GM23338 (cell line): ENCODE measurements at regions not wholly inside any gene's neighbourhood (a gene's known extent, or its start where the extent isn't known, plus 50 kb on each side); places are given as distances from the start of the nearest gene placed in this dataset.

Experiments
- ATAC-seq: fragments of 200-7000 bp; cut with Tn5 transposase; 3 replicates; pipeline ENCODE4 v1.9.1; 2020
- DNase-seq: peaks from one replicate; pipeline ENCODE4 v3.0.0-alpha.2; 2015; ENCODE audit warnings: low spot score
- H2AFZ ChIP-seq: fragments of 200-600 bp; sonication (generic); 2 replicates; pipeline ENCODE4 v1.8.0; 2016; ENCODE audit warnings: antibody characterized with exemption, mild to moderate bottlenecking, moderate library complexity
- H3F3A ChIP-seq: fragments of 200-600 bp; sonication (generic); replicated peaks from 2 replicates; pipeline ENCODE4 v1.8.0; 2017; ENCODE audit warnings: antibody characterized with exemption, mixed run types, low read depth
- H3K27ac ChIP-seq: fragments of 200-600 bp; sonication (generic); 2 replicates; pipeline ENCODE4 v1.6.1; 2016; ENCODE audit warnings: low read depth
- H3K27me3 ChIP-seq: fragments of 200-600 bp; sonication (generic); 2 replicates; pipeline ENCODE4 v1.8.0; 2016; ENCODE audit warnings: mild to moderate bottlenecking, mixed run types, moderate library complexity; ENCODE audit not compliant: insufficient read depth
- H3K36me3 ChIP-seq: fragments of 200-600 bp; sonication (generic); 2 replicates; pipeline ENCODE4 v1.8.0; 2016; ENCODE audit warnings: mild to moderate bottlenecking; ENCODE audit not compliant: insufficient read depth
- H3K4me1 ChIP-seq: fragments of 200-600 bp; sonication (generic); 2 replicates; pipeline ENCODE4 v1.8.0; 2016; ENCODE audit warnings: mild to moderate bottlenecking, moderate library complexity; ENCODE audit not compliant: insufficient read depth
- H3K4me2 ChIP-seq: fragments of 200-600 bp; sonication (generic); 2 replicates; pipeline ENCODE4 v1.7.1; 2017; ENCODE audit warnings: mixed run types
- H3K4me3 ChIP-seq: fragments of 200-600 bp; sonication (generic); 2 replicates; pipeline ENCODE4 v1.6.1; 2016; ENCODE audit warnings: mixed run types
- H3K79me2 ChIP-seq: fragments of 200-600 bp; sonication (generic); replicated peaks from 2 replicates; pipeline ENCODE4 v1.8.0; 2017; ENCODE audit warnings: mild to moderate bottlenecking; ENCODE audit not compliant: insufficient read depth
- H3K9me2 ChIP-seq: fragments of 200-600 bp; sonication (generic); 2 replicates; pipeline ENCODE4 v1.8.0; 2017; ENCODE audit not compliant: insufficient read depth
- H4K20me1 ChIP-seq: fragments of 200-600 bp; sonication (generic); replicated peaks from 2 replicates; pipeline ENCODE4 v1.8.0; 2017; ENCODE audit warnings: mild to moderate bottlenecking; ENCODE audit not compliant: insufficient read depth
- H3K27ac Mint-ChIP-seq: 2 replicates; pipeline ENCODE4 v1.8.0; 2020; ENCODE audit warnings: inconsistent platforms, mild to moderate bottlenecking, moderate library complexity, mixed read lengths
- H3K27me3 Mint-ChIP-seq: 3 replicates; pipeline ENCODE4 v1.8.0; 2022; ENCODE audit warnings: low read depth, mild to moderate bottlenecking, moderate library complexity, mixed read lengths, inconsistent platforms; ENCODE audit not compliant: insufficient read depth, poor library complexity
- H3K36me3 Mint-ChIP-seq: 3 replicates; pipeline ENCODE4 v1.8.0; 2021; ENCODE audit warnings: low read depth, mild to moderate bottlenecking, inconsistent platforms, moderate library complexity, mixed read lengths
- H3K4me1 Mint-ChIP-seq: 3 replicates; pipeline ENCODE4 v1.8.0; 2020; ENCODE audit warnings: mild to moderate bottlenecking, inconsistent platforms, mixed read lengths
- H3K4me3 Mint-ChIP-seq: 3 replicates; pipeline ENCODE4 v1.8.0; 2021; ENCODE audit warnings: moderate library complexity, mild to moderate bottlenecking, inconsistent platforms, mixed read lengths
- H3K9me3 Mint-ChIP-seq: 3 replicates; pipeline ENCODE4 v1.8.0; 2020; ENCODE audit warnings: moderate library complexity, mild to moderate bottlenecking, inconsistent platforms, mixed read lengths
- CREB1 ChIP-seq: fragments of 250-450 bp; sonication (Bioruptor Pico); IDR thresholded peaks from 2 replicates; pipeline ENCODE4 v1.5.0; 2020; ENCODE audit warnings: low read depth, mild to moderate bottlenecking, moderate library complexity
- CTCF ChIP-seq, 2 experiments: fragments of 200-600 bp in 1 of 2; sonication (generic) in 1 of 2; conservative IDR thresholded peaks; 2 replicates each; pipeline versions ENCODE4 v1.5.1 to v1.6.1; 2016 to 2017; ENCODE audit warnings: antibody characterized with exemption in 2 of 2, low read depth in 2 of 2, mild to moderate bottlenecking in 2 of 2, moderate library complexity in 1 of 2
- ETS1 ChIP-seq: IDR thresholded peaks from 2 replicates; pipeline ENCODE4 v1.6.1; 2016; ENCODE audit warnings: antibody characterized with exemption
- EZH2 ChIP-seq: fragments of 200-600 bp; sonication (generic); IDR thresholded peaks from one replicate; pipeline ENCODE4 v1.8.0; 2017; ENCODE audit warnings: antibody characterized with exemption, mild to moderate bottlenecking, low read depth; ENCODE audit not compliant: unreplicated experiment
- JUNB ChIP-seq: IDR thresholded peaks from one replicate; pipeline ENCODE4 v1.6.1; 2016; ENCODE audit warnings: antibody characterized with exemption; ENCODE audit not compliant: unreplicated experiment
- NANOG ChIP-seq: IDR thresholded peaks from 2 replicates; pipeline ENCODE4 v1.6.1; 2016; ENCODE audit warnings: antibody characterized with exemption, borderline replicate concordance
- POLR2AphosphoS5 ChIP-seq: IDR thresholded peaks from 2 replicates; pipeline ENCODE4 v1.6.1; 2016; ENCODE audit warnings: antibody characterized with exemption, low read depth
- REST ChIP-seq: IDR thresholded peaks from one replicate; pipeline ENCODE4 v1.6.1; 2018; ENCODE audit warnings: antibody characterized with exemption; ENCODE audit not compliant: unreplicated experiment
- STAT1 ChIP-seq: IDR thresholded peaks from one replicate; pipeline ENCODE4 v1.6.1; 2016; ENCODE audit warnings: antibody characterized with exemption; ENCODE audit not compliant: unreplicated experiment
- ZNF331 ChIP-seq: fragments of 250-450 bp; sonication (Bioruptor Pico); IDR thresholded peaks from 2 replicates; pipeline ENCODE4 v1.5.0; 2020; ENCODE audit warnings: low read depth, mild to moderate bottlenecking, moderate library complexity
- TF ChIP-seq, protein P1 (sequence below): fragments of 250-450 bp; sonication (Bioruptor Pico); IDR thresholded peaks from 2 replicates; pipeline ENCODE4 v1.5.0; 2020; ENCODE audit warnings: mild to moderate bottlenecking, moderate library complexity

DNA sequence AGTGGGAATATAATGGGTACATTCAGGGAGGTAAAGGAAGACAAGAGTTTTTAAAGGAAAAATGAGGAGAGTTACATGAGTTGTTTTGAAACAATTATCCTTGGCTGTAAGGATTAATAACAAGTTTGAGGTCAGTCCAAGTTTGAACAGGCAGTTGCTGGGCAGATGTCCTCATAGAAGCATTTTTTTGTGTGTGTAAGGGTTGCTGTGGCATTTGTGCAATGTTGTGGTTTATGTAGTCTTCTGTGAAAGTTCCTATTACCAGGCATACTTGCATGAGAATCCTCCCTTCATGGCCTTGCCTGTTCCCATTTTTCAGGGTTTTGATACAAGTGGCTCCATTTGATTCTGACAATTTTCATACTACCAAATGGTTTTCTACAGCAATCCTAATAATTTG, 400.2 kb downstream of the KCNA4 start (continued):
- TF ChIP-seq, protein P1, sequence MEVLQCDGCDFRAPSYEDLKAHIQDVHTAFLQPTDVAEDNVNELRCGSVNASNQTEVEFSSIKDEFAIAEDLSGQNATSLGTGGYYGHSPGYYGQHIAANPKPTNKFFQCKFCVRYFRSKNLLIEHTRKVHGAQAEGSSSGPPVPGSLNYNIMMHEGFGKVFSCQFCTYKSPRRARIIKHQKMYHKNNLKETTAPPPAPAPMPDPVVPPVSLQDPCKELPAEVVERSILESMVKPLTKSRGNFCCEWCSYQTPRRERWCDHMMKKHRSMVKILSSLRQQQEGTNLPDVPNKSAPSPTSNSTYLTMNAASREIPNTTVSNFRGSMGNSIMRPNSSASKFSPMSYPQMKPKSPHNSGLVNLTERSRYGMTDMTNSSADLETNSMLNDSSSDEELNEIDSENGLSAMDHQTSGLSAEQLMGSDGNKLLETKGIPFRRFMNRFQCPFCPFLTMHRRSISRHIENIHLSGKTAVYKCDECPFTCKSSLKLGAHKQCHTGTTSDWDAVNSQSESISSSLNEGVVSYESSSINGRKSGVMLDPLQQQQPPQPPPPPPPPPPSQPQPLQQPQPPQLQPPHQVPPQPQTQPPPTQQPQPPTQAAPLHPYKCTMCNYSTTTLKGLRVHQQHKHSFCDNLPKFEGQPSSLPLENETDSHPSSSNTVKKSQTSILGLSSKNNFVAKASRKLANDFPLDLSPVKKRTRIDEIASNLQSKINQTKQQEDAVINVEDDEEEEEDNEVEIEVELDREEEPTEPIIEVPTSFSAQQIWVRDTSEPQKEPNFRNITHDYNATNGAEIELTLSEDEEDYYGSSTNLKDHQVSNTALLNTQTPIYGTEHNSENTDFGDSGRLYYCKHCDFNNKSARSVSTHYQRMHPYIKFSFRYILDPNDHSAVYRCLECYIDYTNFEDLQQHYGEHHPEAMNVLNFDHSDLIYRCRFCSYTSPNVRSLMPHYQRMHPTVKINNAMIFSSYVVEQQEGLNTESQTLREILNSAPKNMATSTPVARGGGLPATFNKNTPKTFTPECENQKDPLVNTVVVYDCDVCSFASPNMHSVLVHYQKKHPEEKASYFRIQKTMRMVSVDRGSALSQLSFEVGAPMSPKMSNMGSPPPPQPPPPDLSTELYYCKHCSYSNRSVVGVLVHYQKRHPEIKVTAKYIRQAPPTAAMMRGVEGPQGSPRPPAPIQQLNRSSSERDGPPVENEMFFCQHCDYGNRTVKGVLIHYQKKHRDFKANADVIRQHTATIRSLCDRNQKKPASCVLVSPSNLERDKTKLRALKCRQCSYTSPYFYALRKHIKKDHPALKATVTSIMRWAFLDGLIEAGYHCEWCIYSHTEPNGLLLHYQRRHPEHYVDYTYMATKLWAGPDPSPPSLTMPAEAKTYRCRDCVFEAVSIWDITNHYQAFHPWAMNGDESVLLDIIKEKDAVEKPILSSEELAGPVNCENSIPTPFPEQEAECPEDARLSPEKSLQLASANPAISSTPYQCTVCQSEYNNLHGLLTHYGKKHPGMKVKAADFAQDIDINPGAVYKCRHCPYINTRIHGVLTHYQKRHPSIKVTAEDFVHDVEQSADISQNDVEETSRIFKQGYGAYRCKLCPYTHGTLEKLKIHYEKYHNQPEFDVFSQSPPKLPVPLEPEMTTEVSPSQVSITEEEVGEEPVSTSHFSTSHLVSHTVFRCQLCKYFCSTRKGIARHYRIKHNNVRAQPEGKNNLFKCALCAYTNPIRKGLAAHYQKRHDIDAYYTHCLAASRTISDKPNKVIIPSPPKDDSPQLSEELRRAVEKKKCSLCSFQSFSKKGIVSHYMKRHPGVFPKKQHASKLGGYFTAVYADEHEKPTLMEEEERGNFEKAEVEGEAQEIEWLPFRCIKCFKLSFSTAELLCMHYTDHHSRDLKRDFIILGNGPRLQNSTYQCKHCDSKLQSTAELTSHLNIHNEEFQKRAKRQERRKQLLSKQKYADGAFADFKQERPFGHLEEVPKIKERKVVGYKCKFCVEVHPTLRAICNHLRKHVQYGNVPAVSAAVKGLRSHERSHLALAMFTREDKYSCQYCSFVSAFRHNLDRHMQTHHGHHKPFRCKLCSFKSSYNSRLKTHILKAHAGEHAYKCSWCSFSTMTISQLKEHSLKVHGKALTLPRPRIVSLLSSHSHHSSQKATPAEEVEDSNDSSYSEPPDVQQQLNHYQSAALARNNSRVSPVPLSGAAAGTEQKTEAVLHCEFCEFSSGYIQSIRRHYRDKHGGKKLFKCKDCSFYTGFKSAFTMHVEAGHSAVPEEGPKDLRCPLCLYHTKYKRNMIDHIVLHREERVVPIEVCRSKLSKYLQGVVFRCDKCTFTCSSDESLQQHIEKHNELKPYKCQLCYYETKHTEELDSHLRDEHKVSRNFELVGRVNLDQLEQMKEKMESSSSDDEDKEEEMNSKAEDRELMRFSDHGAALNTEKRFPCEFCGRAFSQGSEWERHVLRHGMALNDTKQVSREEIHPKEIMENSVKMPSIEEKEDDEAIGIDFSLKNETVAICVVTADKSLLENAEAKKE (CRISPR knock-in tag): no peak
- TF ChIP-seq NANOG: no peak
- no peak for TF ChIP-seq JUNB
- no peak for TF ChIP-seq POLR2AphosphoS5

DNA sequence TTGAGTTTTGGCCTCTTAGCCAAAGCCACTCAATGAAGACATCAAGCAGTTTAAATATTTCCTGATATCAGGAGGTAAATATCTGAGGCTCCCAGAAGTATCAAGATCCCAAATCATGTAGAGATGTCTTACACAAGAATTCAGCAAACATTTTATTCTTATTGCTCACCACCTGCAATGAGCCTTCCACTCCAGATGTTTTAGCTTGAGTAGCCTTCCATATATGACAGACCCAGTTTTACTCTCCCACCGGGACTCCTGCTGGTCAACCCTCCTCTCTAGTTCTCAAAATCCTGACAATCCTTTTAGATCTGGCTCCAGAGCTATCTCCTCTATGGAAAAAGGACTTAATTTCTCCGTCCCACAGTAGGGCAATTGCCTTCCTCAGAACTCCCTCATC, 404.4 kb downstream of the KCNA4 start:
- no peak overlapping the region for H2AFZ ChIP-seq
- H3K27ac ChIP-seq: no peak overlapping the region
- H3K27ac Mint-ChIP-seq: no peak overlapping the region
- no peaks in the 10 kb centered on the region for H3K4me1 ChIP-seq
- peaks cover 19% of the 10 kb centered on the region; the same call in 1 of the 2 replicates for H3K9me2 ChIP-seq
- H3K9me3 Mint-ChIP-seq: no peaks in the 10 kb centered on the region
- H3K4me2 ChIP-seq: no peak overlapping the region
- no peaks in the 10 kb centered on the region for H4K20me1 ChIP-seq
- no peaks in the 10 kb centered on the region for H3F3A ChIP-seq
- no peak overlapping the region for H3K4me3 ChIP-seq
- H3K27me3 Mint-ChIP-seq: no peaks in the 10 kb centered on the region
- no peaks in the 10 kb centered on the region for H3K36me3 Mint-ChIP-seq
- no peaks in the 10 kb centered on the region for H3K4me1 Mint-ChIP-seq
- no peaks in the 10 kb centered on the region for H3K27me3 ChIP-seq
- ATAC-seq (no peak), DNase-seq (no peak)
- no peak overlapping the region for H3K4me3 Mint-ChIP-seq
- no peaks in the 10 kb centered on the region for H3K36me3 ChIP-seq
- H3K79me2 ChIP-seq: no peaks in the 10 kb centered on the region
- TF ChIP-seq EZH2: no peak
- no peak for TF ChIP-seq ZNF331 (CRISPR knock-in tag)
- no peak for TF ChIP-seq STAT1
- TF ChIP-seq CREB1: no peak
- no peak for TF ChIP-seq JUNB
- no peak for TF ChIP-seq ETS1
- TF ChIP-seq NANOG: no peak
- TF ChIP-seq CTCF (conservative IDR thresholded peaks at IDR 0.05; ENCODE audit: low read depth in 2 of 2): no peak
- no peak for TF ChIP-seq REST
